SK-N-SH (cell line): ENCODE measurements at regions not wholly inside any gene's neighbourhood (a gene's known extent, or its start where the extent isn't known, plus 50 kb on each side); places are given as distances from the start of the nearest gene placed in this dataset.

ENCODE experiments used
- NFIC ChIP-seq: IDR thresholded peaks from 2 replicates; pipeline ENCODE4 v1.4.0; 2012; ENCODE audit warnings: borderline replicate concordance
- NRF1 ChIP-seq: IDR thresholded peaks from 2 replicates; pipeline ENCODE4 v1.6.1; 2012; ENCODE audit warnings: low read depth, mild to moderate bottlenecking, low read length

- no peak for TF ChIP-seq NRF1
- no peak for TF ChIP-seq NFIC
These were observed 100.9 kb upstream of the CCDC150 start for GRCh38 chr2:196538646-196539045.
